Prostate gland (tissue), 2 donors: ENCODE measurements at regions not wholly inside any gene's neighbourhood (a gene's known extent, or its start where the extent isn't known, plus 50 kb on each side); places are given as distances from the start of the nearest gene placed in this dataset.

Experiments used
- DNase-seq: peaks from one replicate; pipeline ENCODE4 v3.0.0-alpha.2; 2019; ENCODE audit warnings: low spot score
- H3K27ac ChIP-seq, 2 donors: fragments of 200-600 bp; sonication (generic); 2 replicates each; pipeline ENCODE4 v1.5.1; 2017 to 2019
- H3K27me3 ChIP-seq: fragments of 200-600 bp; sonication (generic); replicated peaks from 2 replicates; pipeline ENCODE4 v1.5.1; 2019; ENCODE audit not compliant: insufficient read depth
- H3K36me3 ChIP-seq, 2 donors: fragments of 200-600 bp; sonication (generic); 1 replicate in 1 of 2; 2 replicates in 1 of 2; pipeline versions ENCODE4 v1.5.1 to v1.8.1; 2017 to 2019
- H3K4me1 ChIP-seq: fragments of 200-600 bp; sonication (generic); replicated peaks from 2 replicates; pipeline ENCODE4 v1.5.1; 2019
- H3K4me3 ChIP-seq, 2 donors: fragments of 200-600 bp; sonication (generic); 2 replicates each; pipeline ENCODE4 v1.5.1; 2017 to 2019
- H3K9me3 ChIP-seq: fragments of 200-600 bp; sonication (generic); 2 replicates; pipeline ENCODE4 v1.5.1; 2017
- CTCF ChIP-seq, 4 experiments: fragments of 200-600 bp in 2 of 4; fragments of 450-650 bp in 2 of 4; sonication (generic) in 2 of 4; IDR thresholded peaks; 1 replicate in 3 of 4; 2 replicates in 1 of 4; pipeline ENCODE4 v1.5.1; 2016 to 2019; ENCODE audit warnings: antibody characterized with exemption in 4 of 4, mild to moderate bottlenecking in 2 of 4, moderate library complexity in 2 of 4
- POLR2A ChIP-seq: fragments of 450-650 bp; IDR thresholded peaks from one replicate; pipeline ENCODE4 v1.6.1; 2016; ENCODE audit warnings: antibody characterized with exemption, mild to moderate bottlenecking
- POLR2AphosphoS5 ChIP-seq: sonication (generic); formaldehyde crosslinking; IDR thresholded peaks from one replicate; pipeline ENCODE4 v1.6.1; 2017; ENCODE audit warnings: antibody characterized with exemption
- WGBS: methylation state at CpG from one replicate; pipeline ENCODE4 v1.1.5; 2018; 5-methylcytosine and 5-hydroxymethylcytosine counted together
- intact Hi-C: fragments of 100-400 bp; cut with DNase I; formaldehyde crosslinking; loops from one replicate; pipeline ENCODE4 v1.14.2; 2022

- H3K36me3 ChIP-seq, result no peaks in the 10 kb centered on the region
- 75% methylated on average over 1 of the region's 1 CpG for WGBS
- intact Hi-C loops, result no loop called here
- no peaks in the 10 kb centered on the region for H3K4me1 ChIP-seq
- DNase-seq, result no peak
- no peaks in the 10 kb centered on the region for H3K9me3 ChIP-seq
- no peak overlapping the region for H3K4me3 ChIP-seq
- TF ChIP-seq POLR2A (no peak), CTCF (IDR thresholded peaks at IDR 0.05) (no peak), POLR2AphosphoS5 (no peak)
- H3K27ac ChIP-seq, result no peak overlapping the region
- no peaks in the 10 kb centered on the region for H3K27me3 ChIP-seq
Measured at GRCh38 chr9:26262421-26263107, 584.3 kb upstream of the TUSC1 start.

GRCh38 chr9:26261503-26262330, 583.5 kb upstream of the TUSC1 start:
- no peaks in the 10 kb centered on the region for H3K9me3 ChIP-seq
- no peak for DNase-seq
- H3K27me3 ChIP-seq, result no peaks in the 10 kb centered on the region
- no peaks in the 10 kb centered on the region for H3K4me1 ChIP-seq
- no peak for TF ChIP-seq POLR2A
- no peak for TF ChIP-seq CTCF (IDR thresholded peaks at IDR 0.05)
- no peak for TF ChIP-seq POLR2AphosphoS5
- H3K4me3 ChIP-seq, result no peak overlapping the region
- WGBS, result 65% methylated on average over 3 of the region's 3 CpGs
- intact Hi-C loops, result no loop called here
- H3K36me3 ChIP-seq, result no peaks in the 10 kb centered on the region
- no peak overlapping the region for H3K27ac ChIP-seq

GRCh38 chr9:26260238-26260637, 582.0 kb upstream of the TUSC1 start:
- Histone ChIP-seq H3K27ac (no peak overlapping the region), H3K36me3 (no peaks in the 10 kb centered on the region), H3K9me3 (no peaks in the 10 kb centered on the region), H3K4me3 (no peak overlapping the region), H3K4me1 (no peaks in the 10 kb centered on the region), H3K27me3 (no peaks in the 10 kb centered on the region)
- WGBS, result 68% methylated on average over 3 of the region's 3 CpGs
- intact Hi-C loops, result no loop called here
- DNase-seq, result no peak
- no peak for TF ChIP-seq CTCF (IDR thresholded peaks at IDR 0.05)
- TF ChIP-seq POLR2A, result no peak
- TF ChIP-seq POLR2AphosphoS5, result no peak

GRCh38 chr9:26247861-26248260, 569.6 kb upstream of the TUSC1 start:
- Histone ChIP-seq H3K4me3 (no peak overlapping the region), H3K9me3 (no peaks in the 10 kb centered on the region), H3K4me1 (no peaks in the 10 kb centered on the region), H3K27me3 (no peaks in the 10 kb centered on the region), H3K36me3 (no peaks in the 10 kb centered on the region), H3K27ac (no peak overlapping the region)
- intact Hi-C loops, result no loop called here
- no peak for TF ChIP-seq POLR2A
- TF ChIP-seq POLR2AphosphoS5, result no peak
- no peak for TF ChIP-seq CTCF (IDR thresholded peaks at IDR 0.05)
- no peak for DNase-seq
- 100% methylated on average over 1 of the region's 1 CpG for WGBS
